OCI-LY7 (cell line): ENCODE measurements at regions not wholly inside any gene's neighbourhood (a gene's known extent, or its start where the extent isn't known, plus 50 kb on each side); places are given as distances from the start of the nearest gene placed in this dataset.

Experiments
- BruUV-seq: library from RNA; stranded (reverse); fragments of 400-500 nt; replicated peaks from 2 replicates; lab custom pipeline; 2021; lab: Mats Ljungman, UMichigan
- CTCF ChIA-PET: fragments of 300-600 bp; sonication (Branson Sonifier 250); formaldehyde crosslinking; loops from one replicate; lab custom pipeline; 2022; ENCODE audit warnings: antibody characterized with exemption; ENCODE audit not compliant: unreplicated experiment; lab: Charles Lee
- POLR2A ChIA-PET: fragments of 300-600 bp; sonication (Branson Sonifier 250); formaldehyde crosslinking; loops from one replicate; lab custom pipeline; 2022; ENCODE audit warnings: antibody characterized with exemption; lab: Charles Lee
- DNase-seq: peaks from one replicate; pipeline ENCODE4 v3.0.0-alpha.2; 2015; ENCODE audit warnings: low spot score
- H2AFZ ChIP-seq: fragments of 200-600 bp; sonication (generic), shearing (Covaris generic); 2 replicates; pipeline ENCODE4 v1.6.1; 2014; ENCODE audit warnings: mild to moderate bottlenecking, antibody characterized with exemption, low read length, moderate library complexity
- H3K27ac ChIP-seq: fragments of 200-600 bp; sonication (generic); 2 replicates; pipeline ENCODE4 v1.5.1; 2014; ENCODE audit warnings: mixed run types, low read depth, mild to moderate bottlenecking, moderate library complexity, low read length, inconsistent platforms; ENCODE audit not compliant: poor library complexity, severe bottlenecking
- H3K36me3 ChIP-seq: fragments of 200-600 bp; sonication (generic); 2 replicates; pipeline ENCODE4 v1.6.1; 2014; ENCODE audit warnings: mild to moderate bottlenecking, antibody characterized with exemption, low read length, moderate library complexity, mixed read lengths; ENCODE audit not compliant: insufficient read depth
- H3K4me1 ChIP-seq: fragments of 200-600 bp; sonication (generic); 2 replicates; pipeline ENCODE4 v1.5.1; 2014; ENCODE audit warnings: mild to moderate bottlenecking, low read length; ENCODE audit not compliant: insufficient read depth, poor library complexity, severe bottlenecking
- H3K4me2 ChIP-seq: fragments of 200-600 bp; sonication (generic); 2 replicates; pipeline ENCODE4 v1.6.1; 2014; ENCODE audit warnings: mild to moderate bottlenecking, low read length
- H3K4me3 ChIP-seq: fragments of 200-600 bp; sonication (generic); 2 replicates; pipeline ENCODE4 v1.5.1; 2014; ENCODE audit warnings: mild to moderate bottlenecking, low read depth, low read length; ENCODE audit not compliant: poor library complexity, severe bottlenecking
- H3K79me2 ChIP-seq: fragments of 200-600 bp; sonication (generic); 2 replicates; pipeline ENCODE4 v1.6.1; 2016; ENCODE audit warnings: low read depth, mild to moderate bottlenecking, low read length, moderate library complexity, mixed read lengths; ENCODE audit not compliant: insufficient read depth
- H3K9me2 ChIP-seq: fragments of 200-600 bp; sonication (generic); 2 replicates; pipeline ENCODE4 v1.6.1; 2016; ENCODE audit warnings: mild to moderate bottlenecking, low read length, mixed read lengths; ENCODE audit not compliant: insufficient read depth
- H3K9me3 ChIP-seq: fragments of 200-600 bp; sonication (generic); 2 replicates; pipeline ENCODE4 v1.6.1; 2014; ENCODE audit warnings: mild to moderate bottlenecking, mixed run types, low read length, mixed read lengths
- H4K20me1 ChIP-seq: fragments of 200-600 bp; sonication (generic); 2 replicates; pipeline ENCODE4 v1.6.1; 2014; ENCODE audit warnings: mild to moderate bottlenecking, antibody characterized with exemption, low read length, moderate library complexity, mixed read lengths; ENCODE audit not compliant: insufficient read depth
- CTCF ChIP-seq: fragments of 200-600 bp; sonication (generic); conservative IDR thresholded peaks from 2 replicates; pipeline ENCODE4 v1.5.1; 2014; ENCODE audit warnings: mild to moderate bottlenecking, antibody characterized with exemption, low read length, moderate library complexity, mixed read lengths
- EZH2phosphoT487 ChIP-seq: fragments of 200-600 bp; sonication (generic); IDR thresholded peaks from 2 replicates; pipeline ENCODE4 v1.6.1; 2018; ENCODE audit warnings: low read depth, borderline replicate concordance, mild to moderate bottlenecking, mixed run types, antibody characterized with exemption, low read length, moderate library complexity, mixed read lengths
- intact Hi-C: fragments of 100-400 bp; cut with micrococcal nuclease; formaldehyde crosslinking; loops from one replicate; pipeline ENCODE4 v1.10.0; 2022; ENCODE audit not compliant: unreplicated experiment

- no peak overlapping the region for H3K27ac ChIP-seq
- POLR2A ChIA-PET, result no interaction called here
- BruUV-seq, result no TSS peak
- H3K4me2 ChIP-seq, result no peak overlapping the region
- no peaks in the 10 kb centered on the region for H3K36me3 ChIP-seq
- TF ChIP-seq EZH2phosphoT487 (no peak), CTCF (no peak)
- no peaks in the 10 kb centered on the region for H3K79me2 ChIP-seq
- no peak overlapping the region for H3K4me3 ChIP-seq
- no peak overlapping the region for H2AFZ ChIP-seq
- CTCF ChIA-PET, result no interaction called here
- H3K9me3 ChIP-seq, result no peaks in the 10 kb centered on the region
- H4K20me1 ChIP-seq, result no peaks in the 10 kb centered on the region
- no peaks in the 10 kb centered on the region for H3K4me1 ChIP-seq
- intact Hi-C loops, result no loop called here
- no peaks in the 10 kb centered on the region for H3K9me2 ChIP-seq
- DNase-seq, result no peak
Measured at GRCh38 chr15:85274315-85275050, 105.9 kb upstream of the AKAP13 start.

- intact Hi-C loops, result no loop called here
- no peaks in the 10 kb centered on the region for H3K9me3 ChIP-seq
- no peaks in the 10 kb centered on the region for H4K20me1 ChIP-seq
- H2AFZ ChIP-seq, result no peak overlapping the region
- ChIA-PET POLR2A (no interaction called here), CTCF (no interaction called here)
- DNase-seq, result no peak
- no peaks in the 10 kb centered on the region for H3K36me3 ChIP-seq
- no TSS peak for BruUV-seq
- no peak for TF ChIP-seq CTCF
- TF ChIP-seq EZH2phosphoT487, result no peak
- no peaks in the 10 kb centered on the region for H3K79me2 ChIP-seq
- H3K4me2 ChIP-seq, result no peak overlapping the region
- no peaks in the 10 kb centered on the region for H3K4me1 ChIP-seq
- H3K9me2 ChIP-seq, result no peaks in the 10 kb centered on the region
- H3K4me3 ChIP-seq, result no peak overlapping the region
- no peak overlapping the region for H3K27ac ChIP-seq
Measured at GRCh38 chr15:85276508-85276907, 103.9 kb upstream of the AKAP13 start.

- H3K9me2 ChIP-seq, result no peaks in the 10 kb centered on the region
- H4K20me1 ChIP-seq, result no peaks in the 10 kb centered on the region
- H3K4me1 ChIP-seq, result no peaks in the 10 kb centered on the region
- no peak for DNase-seq
- ChIA-PET POLR2A (no interaction called here), CTCF (no interaction called here)
- TF ChIP-seq CTCF (no peak), EZH2phosphoT487 (no peak)
- H3K9me3 ChIP-seq, result no peaks in the 10 kb centered on the region
- no peaks in the 10 kb centered on the region for H3K79me2 ChIP-seq
- no peak overlapping the region for H3K27ac ChIP-seq
- H3K4me3 ChIP-seq, result no peak overlapping the region
- H2AFZ ChIP-seq, result no peak overlapping the region
- H3K4me2 ChIP-seq, result no peak overlapping the region
- no TSS peak for BruUV-seq
- intact Hi-C loops, result no loop called here
- no peaks in the 10 kb centered on the region for H3K36me3 ChIP-seq
Measured at GRCh38 chr15:85276921-85277320, 103.5 kb upstream of the AKAP13 start.
